H9 (cell line): ENCODE measurements at regions not wholly inside any gene's neighbourhood (a gene's known extent, or its start where the extent isn't known, plus 50 kb on each side); places are given as distances from the start of the nearest gene placed in this dataset.

Source experiments
- DNase-seq: peaks from one replicate; pipeline ENCODE4 v3.0.0-alpha.2; 2017
- H2AFZ ChIP-seq: one replicate; pipeline ENCODE4 v1.6.1; 2013; ENCODE audit warnings: mild to moderate bottlenecking, low read length, control low read depth, moderate library complexity
- H2AK5ac ChIP-seq: 2 replicates; pipeline ENCODE4 v1.6.1; 2013; ENCODE audit warnings: low read length, control low read depth, mixed read lengths; ENCODE audit not compliant: insufficient read length
- H2BK120ac ChIP-seq: one replicate; pipeline ENCODE4 v1.6.1; 2013; ENCODE audit warnings: low read depth, mild to moderate bottlenecking, low read length, control low read depth, inconsistent platforms; ENCODE audit not compliant: poor library complexity, severe bottlenecking
- H2BK12ac ChIP-seq: 2 replicates; pipeline ENCODE4 v1.6.1; 2013; ENCODE audit warnings: low read length, control low read depth, mixed read lengths, low read depth; ENCODE audit not compliant: insufficient read length
- H2BK15ac ChIP-seq: 2 replicates; pipeline ENCODE4 v1.6.1; 2013; ENCODE audit warnings: low read depth, low read length, control low read depth
- H2BK20ac ChIP-seq: one replicate; pipeline ENCODE4 v1.6.1; 2013; ENCODE audit warnings: low read depth, mild to moderate bottlenecking, low read length, control low read depth, inconsistent platforms; ENCODE audit not compliant: poor library complexity, severe bottlenecking
- H2BK5ac ChIP-seq: 2 replicates; pipeline ENCODE4 v1.6.1; 2013; ENCODE audit warnings: low read length, control low read depth, mixed read lengths; ENCODE audit not compliant: insufficient read length
- H3K14ac ChIP-seq: 2 replicates; pipeline ENCODE4 v1.6.1; 2013; ENCODE audit warnings: low read length, control low read depth; ENCODE audit not compliant: insufficient read depth
- H3K18ac ChIP-seq: 2 replicates; pipeline ENCODE4 v1.6.1; 2013; ENCODE audit warnings: low read depth, mild to moderate bottlenecking, mixed read lengths, low read length, control low read depth; ENCODE audit not compliant: insufficient read length
- H3K23ac ChIP-seq: 2 replicates; pipeline ENCODE4 v1.6.1; 2013; ENCODE audit warnings: low read length, control low read depth, mixed read lengths, low read depth; ENCODE audit not compliant: insufficient read length
- H3K23me2 ChIP-seq: 2 replicates; pipeline ENCODE4 v1.6.1; 2013; ENCODE audit warnings: low read depth, mild to moderate bottlenecking, mixed read lengths, low read length, control low read depth; ENCODE audit not compliant: insufficient read length, poor library complexity, severe bottlenecking
- H3K27ac ChIP-seq: 2 replicates; pipeline ENCODE4 v1.5.1; 2013; ENCODE audit warnings: low read length, control low read depth, mixed read lengths, low read depth; ENCODE audit not compliant: insufficient read length
- H3K27me3 ChIP-seq: 2 replicates; pipeline ENCODE4 v1.6.1; 2013; ENCODE audit warnings: low read length, control low read depth, inconsistent platforms; ENCODE audit not compliant: insufficient read depth
- H3K4ac ChIP-seq: 2 replicates; pipeline ENCODE4 v1.6.1; 2013; ENCODE audit warnings: low read depth, mild to moderate bottlenecking, control low read depth, inconsistent platforms, low read length, moderate library complexity
- H3K4me1 ChIP-seq: 2 replicates; pipeline ENCODE4 v1.6.1; 2013; ENCODE audit warnings: low read length, control low read depth, inconsistent platforms; ENCODE audit not compliant: insufficient read depth
- H3K4me2 ChIP-seq: 2 replicates; pipeline ENCODE4 v1.6.1; 2013; ENCODE audit warnings: low read length, control low read depth, mixed read lengths; ENCODE audit not compliant: insufficient read length, insufficient read depth
- H3K56ac ChIP-seq: 2 replicates; pipeline ENCODE4 v1.6.1; 2013; ENCODE audit warnings: low read depth, mild to moderate bottlenecking, mixed read lengths, low read length, control low read depth; ENCODE audit not compliant: insufficient read length
- H3K79me1 ChIP-seq: 2 replicates; pipeline ENCODE4 v1.6.1; 2013; ENCODE audit warnings: low read depth, mild to moderate bottlenecking, moderate library complexity, low read length, control low read depth, inconsistent platforms; ENCODE audit not compliant: insufficient read depth, poor library complexity, severe bottlenecking
- H3K79me2 ChIP-seq: 2 replicates; pipeline ENCODE4 v1.6.1; 2013; ENCODE audit warnings: low read length, control low read depth, inconsistent platforms; ENCODE audit not compliant: insufficient read depth
- H3K9ac ChIP-seq: 2 replicates; pipeline ENCODE4 v1.6.1; 2013; ENCODE audit warnings: low read length, control low read depth, mixed read lengths; ENCODE audit not compliant: insufficient read length; ENCODE audit errors: extremely low read depth
- H3K9me3 ChIP-seq: one replicate; pipeline ENCODE4 v1.6.1; 2013; ENCODE audit warnings: low read depth, low read length, inconsistent platforms; ENCODE audit not compliant: control insufficient read depth
- H3T11ph ChIP-seq: one replicate; pipeline ENCODE4 v1.6.1; 2013; ENCODE audit warnings: mild to moderate bottlenecking, low read length, control low read depth, inconsistent platforms
- H4K20me1 ChIP-seq: one replicate; pipeline ENCODE4 v1.6.1; 2013; ENCODE audit not compliant: control insufficient read depth, insufficient read length, insufficient read depth
- H4K5ac ChIP-seq: 2 replicates; pipeline ENCODE4 v1.6.1; 2013; ENCODE audit warnings: low read depth, mild to moderate bottlenecking, mixed read lengths, low read length, control low read depth; ENCODE audit not compliant: insufficient read length
- H4K8ac ChIP-seq: replicated peaks from 2 replicates; pipeline ENCODE4 v1.6.1; 2013; ENCODE audit warnings: low read length, control low read depth, mixed read lengths, low read depth; ENCODE audit not compliant: insufficient read length
- H4K91ac ChIP-seq: 2 replicates; pipeline ENCODE4 v1.6.1; 2013; ENCODE audit warnings: low read depth, mild to moderate bottlenecking, moderate library complexity, mixed read lengths, low read length, control low read depth; ENCODE audit not compliant: insufficient read length
- H3K27ac Mint-ChIP-seq, 3 experiments: 2 replicates in 2 of 3; 3 replicates in 1 of 3; pipeline ENCODE4 v1.8.0; 2020 to 2021; ENCODE audit warnings: mixed read lengths in 3 of 3, mild to moderate bottlenecking in 1 of 3, moderate library complexity in 1 of 3
- H3K27me3 Mint-ChIP-seq: 2 replicates; pipeline ENCODE4 v1.8.0; 2021; ENCODE audit warnings: low read depth, mild to moderate bottlenecking, moderate library complexity, mixed read lengths
- H3K36me3 Mint-ChIP-seq, 3 experiments: 2 replicates in 2 of 3; 3 replicates in 1 of 3; pipeline ENCODE4 v1.8.0; 2020 to 2021; ENCODE audit warnings: low read depth in 3 of 3, mixed read lengths in 3 of 3; ENCODE audit not compliant: insufficient read depth in 1 of 3
- H3K4me1 Mint-ChIP-seq, 2 experiments: 2 replicates each; pipeline ENCODE4 v1.8.0; 2020; ENCODE audit warnings: mixed read lengths in 2 of 2
- H3K4me3 Mint-ChIP-seq, 2 experiments: 2 replicates in 1 of 2; 3 replicates in 1 of 2; pipeline ENCODE4 v1.8.0; 2020 to 2021; ENCODE audit warnings: mild to moderate bottlenecking in 2 of 2, mixed read lengths in 2 of 2, moderate library complexity in 1 of 2
- H3K9me3 Mint-ChIP-seq, 2 experiments: 2 replicates in 1 of 2; 3 replicates in 1 of 2; pipeline ENCODE4 v1.8.0; 2020; ENCODE audit warnings: mild to moderate bottlenecking in 2 of 2, mixed read lengths in 2 of 2, moderate library complexity in 1 of 2
- WGBS: extraction: QIAGEN DNeasy Blood & Tissue Kit; methylation state at CpG from one replicate; pipeline ENCODE4 v1.1.7; 2013; ENCODE audit warnings: missing lambda C conversion rate, low lambda C conversion rate, mixed read lengths; ENCODE audit not compliant: insufficient read length; ENCODE audit errors: extremely low coverage; 5-methylcytosine and 5-hydroxymethylcytosine counted together
- TF ChIP-seq, protein P1 (sequence below): fragments of 200-600 bp; sonication (generic); conservative IDR thresholded peaks from 3 replicates; pipeline ENCODE4 v1.8.0; 2021; ENCODE audit warnings: antibody characterized with exemption, mild to moderate bottlenecking

DNA sequence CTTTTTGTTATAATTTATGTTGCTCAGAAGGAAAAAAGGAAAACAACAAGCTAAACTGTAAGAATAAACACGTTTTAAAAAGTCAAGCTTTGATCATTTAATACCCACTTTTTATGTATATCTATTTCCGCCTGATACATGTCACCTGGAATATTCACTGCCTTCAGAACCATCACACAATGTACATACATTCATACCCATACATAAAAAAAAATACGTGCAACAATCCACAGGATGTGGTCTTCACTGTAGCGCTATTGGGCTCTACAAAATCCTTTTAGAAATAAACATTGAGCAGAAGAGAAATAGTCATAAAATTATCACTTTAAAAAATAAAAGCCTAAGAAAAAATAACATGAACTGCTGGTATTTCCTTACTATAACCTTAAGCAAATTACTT lies 1078.9 kb upstream of the LRRTM3 start:
- Histone ChIP-seq H3K9ac (no peak overlapping the region), H3K27me3 (no peaks in the 10 kb centered on the region), H2BK20ac (no peak overlapping the region), H2AK5ac (no peak overlapping the region), H2BK5ac (no peak overlapping the region), H4K20me1 (no peaks in the 10 kb centered on the region), H3K4me1 (no peaks in the 10 kb centered on the region), H3K56ac (no peak overlapping the region), H3K79me2 (no peaks in the 10 kb centered on the region), H3K27ac (no peak overlapping the region), H3K4ac (no peak overlapping the region), H4K5ac (no peak overlapping the region), H3K14ac (no peak overlapping the region), H3K9me3 (no peaks in the 10 kb centered on the region), H4K91ac (no peak overlapping the region), H2BK15ac (no peak overlapping the region), H3K23me2 (no peaks in the 10 kb centered on the region), H3T11ph (no peak overlapping the region), H3K4me2 (no peak overlapping the region), H4K8ac (no peak overlapping the region), H3K79me1 (no peaks in the 10 kb centered on the region), H3K23ac (no peak overlapping the region), H2BK12ac (no peak overlapping the region), H3K18ac (no peak overlapping the region), H2AFZ (no peak overlapping the region), H2BK120ac (no peak overlapping the region)
- WGBS = no CpG with 5 or more reads among the region's 4 CpGs
- H3K4me3 Mint-ChIP-seq = no peak overlapping the region
- DNase-seq = no peak
- TF ChIP-seq, protein P1, sequence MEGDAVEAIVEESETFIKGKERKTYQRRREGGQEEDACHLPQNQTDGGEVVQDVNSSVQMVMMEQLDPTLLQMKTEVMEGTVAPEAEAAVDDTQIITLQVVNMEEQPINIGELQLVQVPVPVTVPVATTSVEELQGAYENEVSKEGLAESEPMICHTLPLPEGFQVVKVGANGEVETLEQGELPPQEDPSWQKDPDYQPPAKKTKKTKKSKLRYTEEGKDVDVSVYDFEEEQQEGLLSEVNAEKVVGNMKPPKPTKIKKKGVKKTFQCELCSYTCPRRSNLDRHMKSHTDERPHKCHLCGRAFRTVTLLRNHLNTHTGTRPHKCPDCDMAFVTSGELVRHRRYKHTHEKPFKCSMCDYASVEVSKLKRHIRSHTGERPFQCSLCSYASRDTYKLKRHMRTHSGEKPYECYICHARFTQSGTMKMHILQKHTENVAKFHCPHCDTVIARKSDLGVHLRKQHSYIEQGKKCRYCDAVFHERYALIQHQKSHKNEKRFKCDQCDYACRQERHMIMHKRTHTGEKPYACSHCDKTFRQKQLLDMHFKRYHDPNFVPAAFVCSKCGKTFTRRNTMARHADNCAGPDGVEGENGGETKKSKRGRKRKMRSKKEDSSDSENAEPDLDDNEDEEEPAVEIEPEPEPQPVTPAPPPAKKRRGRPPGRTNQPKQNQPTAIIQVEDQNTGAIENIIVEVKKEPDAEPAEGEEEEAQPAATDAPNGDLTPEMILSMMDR = no peak
- peaks cover 0 to 3% of the 10 kb centered on the region in 2 experiments; a peak in 1 of 4 replicates for H3K4me1 Mint-ChIP-seq
- no peaks in the 10 kb centered on the region for H3K36me3 Mint-ChIP-seq
- no peaks in the 10 kb centered on the region; a peak in 1 of 5 replicates for H3K9me3 Mint-ChIP-seq
- no peaks in the 10 kb centered on the region for H3K27me3 Mint-ChIP-seq
- H3K27ac Mint-ChIP-seq = no peak overlapping the region
